DMS153 treated with DMSO at 0.1 percent for 48 hours (cell line): ENCODE measurements at regions not wholly inside any gene's neighbourhood (a gene's known extent, or its start where the extent isn't known, plus 50 kb on each side); places are given as distances from the start of the nearest gene placed in this dataset.
"Not testable (repeated sequence)": the region's sequence is repeated elsewhere in the genome, so short reads cannot be mapped to it uniquely, and the experiment has no call there.

Experiments used
- DNase-seq: peaks from one replicate; lab custom pipeline; 2025; ENCODE audit not compliant: unreplicated experiment; lab: John Stamatoyannopoulos, UW

- no peak for DNase-seq
Measured at GRCh38 chr12:38157933-38158401, 158.6 kb upstream of the ALG10B start.

GRCh38 chr12:38158428-38159091, 158.0 kb upstream of the ALG10B start:
- no peak for DNase-seq

GRCh38 chr12:38159092-38159551, 157.5 kb upstream of the ALG10B start:
- no peak for DNase-seq

GRCh38 chr12:38159591-38160317, 156.8 kb upstream of the ALG10B start:
- no peak for DNase-seq

- DNase-seq = no peak
Measured at GRCh38 chr12:38160318-38161122, 156.1 kb upstream of the ALG10B start.

- DNase-seq = no peak
Measured at GRCh38 chr12:38161123-38162000, 155.2 kb upstream of the ALG10B start.

GRCh38 chr12:38162013-38162412, 154.6 kb upstream of the ALG10B start:
- no peak for DNase-seq

- no peak for DNase-seq
Measured at GRCh38 chr12:38162708-38163441, 153.7 kb upstream of the ALG10B start.

GRCh38 chr12:38163442-38163801, 153.2 kb upstream of the ALG10B start:
- no peak for DNase-seq

GRCh38 chr12:38166225-38166624, 150.3 kb upstream of the ALG10B start:
- no peak for DNase-seq

- no peak for DNase-seq
Measured at GRCh38 chr12:38175538-38175937, 141.0 kb upstream of the ALG10B start.

GRCh38 chr12:38183617-38184016, 133.0 kb upstream of the ALG10B start:
- not testable (repeated sequence) for DNase-seq

GRCh38 chr12:38197286-38197685, 119.3 kb upstream of the ALG10B start:
- not testable (repeated sequence) for DNase-seq

- DNase-seq = no peak
Measured at GRCh38 chr12:38201461-38202276, 114.9 kb upstream of the ALG10B start.

GRCh38 chr12:38204831-38205230, 111.7 kb upstream of the ALG10B start:
- DNase-seq = no peak

GRCh38 chr12:38222011-38222410, 94.6 kb upstream of the ALG10B start:
- no peak for DNase-seq

GRCh38 chr12:38238328-38238727, 78.2 kb upstream of the ALG10B start:
- not testable (repeated sequence) for DNase-seq

GRCh38 chr12:38253778-38254177, 62.8 kb upstream of the ALG10B start:
- DNase-seq = no peak

- DNase-seq = no peak
Measured at GRCh38 chr12:38258411-38258810, 58.2 kb upstream of the ALG10B start.
